ENCODE measurements at regions not wholly inside any gene's neighbourhood (a gene's known extent, or its start where the extent isn't known, plus 50 kb on each side); places are given as distances from the start of the nearest gene placed in this dataset.

DNA sequence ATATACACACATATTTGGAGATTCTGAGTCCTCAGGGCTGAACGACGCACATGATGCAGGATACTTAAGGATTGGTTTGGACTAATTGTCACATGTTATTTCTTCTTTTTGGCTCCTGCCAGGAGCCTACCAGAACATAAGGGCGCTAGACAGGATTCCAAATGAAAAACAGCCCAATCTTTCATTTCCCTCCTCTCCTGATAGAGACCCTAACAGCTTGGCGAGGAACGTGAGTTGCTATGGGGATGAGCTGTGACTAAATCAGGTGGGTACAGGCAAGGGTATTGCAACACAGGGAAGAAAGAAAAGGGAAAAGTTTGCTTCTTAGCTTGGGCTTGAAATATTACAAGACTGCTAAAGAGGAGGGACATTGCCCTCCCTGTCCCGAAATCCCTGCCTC, 109.9 kb downstream of the AIPL1 start:
- no peak for DNase-seq (ENCODE audit: low spot score)

DNA sequence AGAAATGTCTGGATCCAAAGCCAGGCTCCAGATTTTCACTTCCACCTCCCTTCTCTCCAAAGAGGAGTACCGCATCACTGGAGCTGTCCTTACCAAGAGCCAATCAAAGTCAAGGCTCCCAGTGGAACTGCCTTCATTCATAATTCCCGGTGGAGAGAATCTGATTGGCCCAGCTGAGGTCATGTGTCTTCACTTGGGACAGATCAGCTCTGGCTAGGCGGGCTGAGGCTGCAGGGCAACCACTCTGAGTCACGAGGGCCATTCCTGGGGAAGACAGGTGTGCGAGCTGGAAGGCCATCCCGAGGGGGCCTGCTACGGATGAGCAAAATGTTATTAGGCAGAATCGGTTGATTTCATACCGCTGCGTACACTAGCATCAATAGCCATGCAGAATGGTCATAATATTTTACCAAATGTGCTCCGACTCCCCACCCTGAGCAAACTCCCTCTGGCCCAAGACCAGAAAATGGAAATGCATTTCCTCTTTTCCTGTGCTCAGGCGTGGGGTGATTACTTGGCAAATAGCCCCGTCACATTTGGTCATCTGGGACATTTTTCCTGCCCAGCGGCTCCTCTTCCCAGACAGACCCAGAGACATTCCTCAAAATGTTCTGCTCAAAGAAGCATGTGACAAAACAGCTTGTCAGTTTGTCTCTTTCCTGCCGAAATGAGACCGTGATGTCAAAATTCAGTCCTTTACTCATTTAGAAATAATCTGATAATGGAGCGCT, 111.1 kb downstream of the AIPL1 start:
- no peak for DNase-seq (ENCODE audit: low spot score)

DNA sequence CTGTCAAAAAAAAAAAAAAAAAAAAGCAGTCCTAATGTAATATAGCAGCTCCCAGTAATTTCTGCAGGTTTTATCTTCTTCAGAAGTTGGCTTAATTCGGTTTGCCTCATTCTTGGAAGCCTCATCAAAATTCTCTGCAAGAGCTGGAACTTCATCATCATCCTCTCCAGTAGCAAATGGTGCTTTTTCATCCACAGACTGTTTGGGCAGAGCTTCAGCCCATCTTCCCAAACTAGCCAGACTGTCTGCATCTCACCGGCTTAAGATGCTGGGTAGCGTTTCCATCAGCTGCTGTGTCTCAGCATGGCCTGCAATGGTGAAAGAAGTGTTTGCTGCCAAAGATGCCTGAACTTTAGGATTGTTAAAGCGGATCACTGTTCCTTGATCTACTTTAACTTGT, 112.6 kb downstream of the AIPL1 start:
- no peak for DNase-seq (ENCODE audit: low spot score)

DNA sequence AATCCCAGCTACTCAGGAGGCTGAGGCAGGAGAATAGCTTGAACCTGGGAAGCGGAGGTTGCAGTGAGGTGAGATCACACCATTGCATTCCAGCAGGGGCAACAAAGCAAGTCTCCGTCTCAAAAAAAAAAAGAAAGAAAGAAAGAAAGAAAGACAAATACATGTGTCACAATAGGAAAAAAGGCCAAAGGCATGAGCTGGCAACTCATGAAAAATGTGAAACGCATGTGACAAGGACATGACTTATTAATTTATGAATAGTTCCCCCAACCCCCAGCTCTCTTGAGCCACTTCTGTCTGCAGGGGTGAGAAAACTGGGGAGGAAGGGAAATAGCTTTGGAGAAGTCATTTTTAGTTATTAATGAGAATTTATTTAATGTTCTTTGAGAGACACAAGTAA, 120.6 kb downstream of the AIPL1 start:
- DNase-seq (ENCODE audit: low spot score) = no peak

DNA sequence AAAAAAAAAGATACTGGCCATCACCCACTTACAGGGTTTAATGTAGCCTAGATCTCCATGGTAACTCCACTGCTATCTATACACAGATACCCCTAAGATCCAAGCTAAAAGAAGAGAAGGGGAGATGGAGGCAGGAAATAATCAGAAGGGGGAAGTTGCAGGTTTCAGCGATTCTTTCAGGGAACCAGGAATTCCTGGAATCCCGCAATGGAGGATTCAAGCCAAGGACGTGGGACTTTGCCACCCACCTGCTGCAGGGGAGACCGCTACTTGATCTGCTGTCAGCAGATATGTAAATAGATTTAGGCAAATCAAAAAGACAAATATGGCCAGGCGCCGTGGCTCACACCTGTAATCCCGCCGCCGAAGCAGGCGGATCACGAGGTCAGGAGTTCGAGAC, 121.1 kb downstream of the AIPL1 start:
- no peak for DNase-seq (ENCODE audit: low spot score)

DNA sequence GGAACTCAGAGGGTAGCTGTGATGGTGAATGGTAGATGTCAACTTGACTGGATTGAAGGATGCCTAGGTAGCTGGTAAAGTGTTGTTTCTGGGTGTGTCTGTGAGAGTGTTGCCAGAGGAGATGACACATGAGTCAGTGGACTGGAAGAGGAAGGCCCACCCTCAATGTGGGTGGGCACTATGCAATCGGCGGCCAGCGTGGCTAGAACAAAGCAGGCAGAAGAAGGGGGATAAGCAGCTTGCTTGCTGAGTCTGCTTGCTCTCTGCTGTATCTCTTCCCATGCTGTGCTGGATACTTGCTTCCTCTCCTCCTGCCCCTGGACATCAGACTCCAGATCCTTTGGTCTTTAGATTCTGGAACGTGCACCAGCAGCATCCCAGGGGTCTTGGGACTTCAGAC, 128.1 kb downstream of the AIPL1 start:
- no peak for DNase-seq (ENCODE audit: low spot score)

DNA sequence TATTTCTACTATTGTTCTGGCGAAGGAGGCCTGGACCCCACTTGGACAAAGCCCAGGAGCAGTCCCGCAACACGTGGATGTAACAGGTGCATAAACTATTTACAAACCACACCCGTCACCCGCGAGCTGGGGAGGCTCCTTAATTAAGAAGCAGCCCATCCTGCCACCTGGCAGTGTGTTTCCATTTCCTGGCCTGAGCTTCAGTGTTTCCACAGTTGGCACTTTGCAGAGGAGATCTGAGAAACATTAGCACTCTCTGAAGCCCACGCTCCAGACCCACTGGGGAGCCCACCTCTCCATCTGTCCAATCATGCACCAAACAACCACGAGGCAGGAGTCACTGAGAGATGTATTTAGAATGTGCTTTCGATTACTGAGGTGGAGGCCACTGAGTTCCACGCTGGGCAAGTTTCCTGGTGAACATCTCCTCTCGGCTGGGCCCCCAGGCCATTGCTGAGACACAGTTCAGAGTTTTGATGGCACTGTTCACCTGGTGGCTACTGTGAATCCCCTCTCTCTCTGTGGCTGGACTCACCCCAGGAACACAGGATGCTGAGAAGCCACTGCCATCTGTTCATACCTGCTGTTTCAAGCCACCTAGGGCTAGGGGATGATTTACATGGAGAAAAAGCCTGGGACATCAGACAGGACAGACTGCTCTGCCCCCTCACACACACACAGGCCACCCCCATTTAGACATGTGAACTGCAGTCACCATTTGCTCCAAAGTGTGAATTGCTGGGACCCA, 129.1 kb downstream of the AIPL1 start:
- no peak for DNase-seq (ENCODE audit: low spot score)

DNA sequence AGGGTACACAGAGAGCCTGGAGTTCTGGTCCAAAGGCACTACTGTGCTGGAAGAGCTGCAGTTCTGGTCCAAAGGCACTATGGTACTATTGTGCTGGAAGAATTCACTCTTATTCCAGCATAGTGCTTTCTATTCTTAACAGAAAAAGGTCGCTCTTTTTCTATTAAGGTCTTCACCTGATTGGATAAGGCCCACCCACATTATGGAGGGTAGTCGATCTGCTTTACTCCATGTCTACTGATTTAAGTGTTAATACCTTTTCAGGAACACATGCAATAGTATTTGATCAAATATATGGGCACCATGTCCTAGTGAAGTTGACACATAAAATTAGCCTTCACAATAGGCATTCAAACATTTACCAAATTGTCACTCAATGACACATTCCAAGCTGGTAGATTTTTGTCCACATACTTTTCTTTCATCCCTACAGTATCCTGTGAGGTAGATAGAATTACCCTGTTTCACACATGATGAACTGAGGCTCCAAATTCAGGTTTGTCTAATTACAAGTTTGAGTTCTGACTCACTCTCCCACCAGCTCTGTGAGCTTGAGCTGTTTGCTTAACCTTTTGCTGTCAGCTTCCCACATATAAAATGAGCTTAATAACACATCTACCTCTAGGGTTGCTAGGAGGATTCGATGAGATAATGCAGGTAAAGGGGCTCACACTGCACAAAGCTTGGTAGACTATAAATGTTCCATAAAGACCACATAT, 129.9 kb downstream of the AIPL1 start:
- no peak for DNase-seq (ENCODE audit: low spot score)

DNA sequence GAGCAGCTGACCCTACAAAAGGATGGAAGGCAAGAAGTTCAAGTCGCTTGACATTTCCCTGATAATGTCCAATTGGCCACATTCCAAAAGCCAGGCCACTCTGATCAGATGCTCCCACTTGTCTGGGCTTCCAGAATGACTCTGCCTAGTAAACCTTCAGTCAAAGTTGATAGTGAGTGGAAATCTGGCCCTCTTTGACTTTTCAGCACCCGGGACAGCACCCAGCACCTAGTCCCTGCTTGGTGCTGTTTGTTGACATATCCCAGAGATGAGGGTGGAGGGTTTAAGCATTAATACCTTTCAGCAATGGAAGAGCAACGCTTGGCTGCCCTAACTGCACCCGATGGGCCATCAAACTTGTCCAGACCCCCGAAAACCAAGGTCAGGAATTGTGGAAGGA, 131.3 kb downstream of the AIPL1 start:
- peak; percentile 4 for DNase-seq (ENCODE audit: low spot score)

DNA sequence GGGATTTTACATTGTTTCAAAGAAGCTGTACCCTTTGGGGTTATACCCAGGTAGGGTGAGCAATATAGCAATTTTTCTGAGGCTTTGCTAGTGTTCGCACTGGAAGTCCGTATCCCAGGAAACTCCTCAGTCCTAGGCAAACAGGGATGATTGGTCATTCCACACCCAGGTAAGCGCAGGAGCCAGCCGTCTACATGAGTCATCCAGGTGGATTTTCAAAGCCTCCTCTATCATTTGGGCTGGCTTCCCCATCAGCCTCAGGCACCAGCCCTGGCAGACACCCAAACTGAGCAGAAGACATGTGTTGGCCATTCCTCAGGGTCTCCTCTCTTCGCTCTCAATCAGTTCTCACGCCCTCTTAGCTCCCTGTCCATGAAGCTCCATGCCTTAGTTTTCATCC, 135.6 kb downstream of the AIPL1 start:
- no peak for DNase-seq (ENCODE audit: low spot score)

DNA sequence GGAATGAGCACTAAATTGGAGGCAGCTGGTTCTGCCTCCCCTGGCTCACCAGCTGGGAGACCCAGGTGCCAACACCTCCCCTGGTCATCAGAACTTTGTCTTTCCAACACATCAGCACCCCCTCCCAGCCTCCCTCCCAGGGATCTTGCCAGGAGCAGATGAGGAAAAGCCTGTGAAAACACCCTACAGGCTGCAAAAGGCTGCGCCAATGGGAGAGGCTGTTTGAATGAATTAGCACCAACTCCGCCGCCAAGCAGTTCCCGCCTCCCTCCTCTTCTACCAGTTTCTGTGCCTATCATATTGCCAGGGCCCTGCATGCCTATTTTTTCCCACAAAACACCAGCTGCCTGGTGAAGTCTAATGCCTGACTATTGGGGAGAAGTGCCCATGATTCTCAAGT, 137.0 kb downstream of the AIPL1 start:
- DNase-seq (ENCODE audit: low spot score) = no peak

DNA sequence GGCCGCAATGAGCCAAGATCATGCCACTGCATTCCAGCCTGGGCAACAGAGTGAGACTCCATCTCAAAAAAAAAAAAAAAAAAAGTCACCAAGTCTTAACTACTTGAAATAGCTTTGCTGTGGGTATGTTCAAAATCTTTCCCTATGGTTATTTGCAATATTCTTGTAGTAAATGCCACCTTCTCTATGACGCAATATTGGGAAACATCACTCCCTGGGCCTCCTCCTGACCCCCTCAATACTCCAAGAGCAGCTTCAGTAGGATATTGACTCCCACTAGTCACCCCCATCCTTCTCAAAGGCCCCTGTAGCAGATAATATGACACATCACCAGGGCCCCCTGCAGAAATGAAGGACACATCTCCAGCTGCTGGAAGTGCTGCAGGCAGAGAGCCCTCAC, 137.8 kb downstream of the AIPL1 start:
- DNase-seq (ENCODE audit: low spot score) = no peak

DNA sequence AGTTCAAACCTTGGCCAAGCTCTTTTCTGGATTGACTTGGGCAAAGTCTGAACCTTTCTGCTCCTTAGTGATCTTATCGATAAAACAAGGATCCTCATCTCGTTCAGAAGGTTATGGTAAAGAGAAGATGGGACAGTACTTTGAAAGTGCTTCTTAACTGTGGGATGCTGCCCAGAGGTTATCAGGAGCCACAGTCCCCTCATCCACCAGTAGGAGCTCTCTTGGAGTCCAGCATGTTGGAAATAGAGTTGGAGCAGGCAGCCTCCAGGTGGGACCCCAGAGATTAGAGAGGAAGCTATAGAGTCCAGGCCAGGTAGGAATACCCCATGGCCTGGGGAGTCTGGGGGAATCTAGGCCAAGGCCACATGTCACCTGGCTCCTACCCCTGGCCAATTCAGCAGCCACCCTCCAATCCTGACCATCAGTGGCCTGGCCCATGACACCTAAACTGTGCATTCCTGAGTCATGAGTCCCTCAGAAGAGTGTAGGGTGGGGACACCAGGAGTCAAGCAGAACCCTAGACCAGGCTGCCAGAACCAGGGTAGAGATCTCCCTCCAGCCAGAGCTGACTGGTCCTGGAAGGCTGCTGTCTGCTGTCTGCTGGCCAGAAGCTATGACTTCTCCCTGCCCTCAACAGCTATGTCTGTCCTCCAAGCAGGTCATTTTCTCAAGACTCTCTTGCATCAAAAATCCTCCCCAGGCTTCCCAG, 144.3 kb downstream of the AIPL1 start:
- DNase-seq (ENCODE audit: low spot score) = no peak

DNA sequence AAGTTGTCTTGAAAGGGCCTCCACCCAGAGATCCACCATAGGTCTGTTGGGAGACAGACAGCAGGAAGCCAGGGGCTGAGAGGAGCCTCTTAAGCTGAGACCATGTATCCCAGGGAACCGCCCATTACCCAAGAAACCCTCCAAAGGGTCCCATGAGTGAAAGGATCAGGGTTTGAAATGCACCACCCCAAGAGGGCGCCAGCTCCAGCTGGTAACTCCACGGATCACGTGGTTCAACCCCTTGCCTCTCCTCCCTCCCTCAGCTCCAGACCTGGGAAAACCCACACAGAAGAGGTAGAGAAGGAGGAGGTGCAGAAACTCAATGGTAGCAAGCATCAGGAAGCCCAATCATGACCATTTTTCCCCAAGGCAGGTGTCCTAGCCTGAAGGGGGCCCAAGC, 148.7 kb downstream of the AIPL1 start:
- DNase-seq (ENCODE audit: low spot score) = peak; percentile 4

DNA sequence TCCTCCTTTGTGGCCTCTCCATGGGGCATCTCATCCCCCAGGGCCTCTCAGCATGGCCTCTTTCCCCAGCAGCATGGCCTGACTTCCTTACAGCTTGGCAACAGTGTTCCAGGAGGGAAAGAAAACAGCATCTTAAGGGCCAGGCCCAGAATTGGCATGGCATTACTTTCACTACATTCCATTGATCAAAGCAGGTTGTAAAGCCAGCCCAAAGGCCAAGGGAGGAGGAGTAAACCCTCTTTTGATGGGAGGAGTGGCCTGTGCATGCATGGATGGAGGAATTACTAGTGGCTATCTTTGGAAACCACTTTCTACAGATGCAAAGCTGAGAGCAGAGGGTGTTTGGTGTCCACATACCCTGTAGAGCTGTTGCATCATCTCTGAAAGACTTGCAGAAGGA, 149.4 kb downstream of the AIPL1 start:
- DNase-seq (ENCODE audit: low spot score) = no peak

DNA sequence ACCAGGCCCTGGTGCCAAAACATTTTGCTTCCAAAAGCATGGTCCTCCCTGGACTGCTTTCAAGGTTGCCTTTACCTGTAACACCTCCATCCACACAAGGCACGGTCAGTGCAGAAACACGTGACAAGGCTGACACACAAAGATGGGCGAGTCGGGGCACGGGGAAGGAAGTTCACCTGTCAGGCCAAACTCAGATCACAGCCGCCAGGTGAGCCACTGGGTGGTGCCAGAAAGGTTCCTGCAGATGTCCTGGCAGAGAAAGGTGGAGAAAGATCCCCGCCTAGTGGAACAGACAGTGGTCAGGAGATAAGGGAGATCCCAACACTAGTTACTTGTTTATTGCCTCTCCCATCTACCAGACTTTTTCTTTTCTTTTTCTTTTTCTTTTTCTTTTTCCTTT, 155.3 kb downstream of the AIPL1 start:
- DNase-seq (ENCODE audit: low spot score) = no peak

DNA sequence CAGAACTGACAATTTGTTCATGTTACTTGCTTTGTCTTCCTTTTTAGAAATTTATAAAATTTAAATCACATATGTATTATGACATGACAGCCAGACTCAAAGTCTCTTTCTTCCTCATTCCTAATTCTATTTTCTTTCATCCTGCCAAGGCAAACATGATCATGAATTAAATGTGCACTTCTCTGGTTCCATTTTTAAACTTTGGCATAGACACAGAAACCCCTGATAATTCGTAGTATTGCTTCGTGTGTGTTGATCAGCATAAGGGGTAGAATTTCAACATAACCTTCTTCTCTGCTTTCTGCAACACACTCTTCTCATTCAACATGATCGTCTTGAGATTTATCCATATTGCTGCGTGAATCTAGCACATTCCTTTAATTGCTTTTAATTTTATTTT, 156.5 kb downstream of the AIPL1 start:
- DNase-seq (ENCODE audit: low spot score) = no peak

DNA sequence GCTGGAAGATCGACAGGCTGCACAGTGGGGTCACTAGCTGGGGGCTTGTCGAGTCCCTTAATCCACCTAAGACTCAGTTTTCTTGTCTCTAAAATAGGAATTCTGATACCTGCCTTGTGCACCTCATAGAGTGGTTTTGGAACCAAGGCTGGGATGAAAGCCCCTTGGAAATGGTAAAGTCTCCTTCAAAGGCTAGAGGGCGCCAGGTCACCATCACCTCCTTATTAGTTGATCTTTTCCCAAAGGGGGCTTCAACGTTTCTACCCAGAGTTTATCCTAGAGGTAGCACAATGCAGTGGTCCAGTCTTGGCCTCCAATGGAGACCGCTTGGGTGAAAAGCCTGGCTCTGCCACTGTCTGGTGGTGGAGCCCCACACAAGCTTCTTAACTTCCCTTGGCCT, 158.2 kb downstream of the AIPL1 start:
- no peak for DNase-seq (ENCODE audit: low spot score)

DNA sequence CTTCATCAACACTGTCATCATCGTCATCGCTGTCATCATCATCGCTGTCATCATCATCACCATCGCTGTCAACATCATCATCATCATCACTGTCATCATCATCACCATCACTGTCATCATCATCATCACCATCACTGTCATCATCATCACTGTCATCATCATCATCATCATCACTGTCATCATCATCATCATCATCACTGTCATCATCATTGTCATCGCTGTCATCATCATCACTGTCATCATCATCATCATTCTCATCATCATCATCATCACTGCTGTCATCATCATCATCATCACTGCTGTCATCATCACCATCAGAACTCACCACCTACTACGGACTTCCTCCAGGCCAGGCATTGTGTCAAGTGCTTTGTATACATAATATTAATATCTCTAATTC, 160.6 kb downstream of the AIPL1 start:
- DNase-seq (ENCODE audit: low spot score) = no peak

DNA sequence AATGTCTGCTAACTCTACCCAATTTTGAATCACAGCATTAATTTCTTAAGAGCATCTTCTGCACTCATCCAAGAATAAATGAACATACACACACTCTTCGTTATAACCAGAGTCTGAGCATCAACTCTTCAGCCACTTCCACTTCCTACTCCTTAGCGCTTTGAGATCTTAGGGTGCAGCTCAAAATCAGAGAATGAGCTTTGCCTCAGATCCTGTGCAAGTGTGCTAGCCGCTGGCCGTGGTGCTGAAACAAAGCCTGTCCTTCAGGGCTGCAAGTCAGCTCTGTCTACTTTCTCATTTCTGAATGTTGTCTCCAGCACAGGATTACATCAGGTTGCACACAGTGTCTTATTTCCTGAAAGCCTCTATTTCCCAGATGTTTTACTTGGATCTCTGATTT, 165.4 kb downstream of the AIPL1 start:
- peak; percentile 10 for DNase-seq (ENCODE audit: low spot score)

DNA sequence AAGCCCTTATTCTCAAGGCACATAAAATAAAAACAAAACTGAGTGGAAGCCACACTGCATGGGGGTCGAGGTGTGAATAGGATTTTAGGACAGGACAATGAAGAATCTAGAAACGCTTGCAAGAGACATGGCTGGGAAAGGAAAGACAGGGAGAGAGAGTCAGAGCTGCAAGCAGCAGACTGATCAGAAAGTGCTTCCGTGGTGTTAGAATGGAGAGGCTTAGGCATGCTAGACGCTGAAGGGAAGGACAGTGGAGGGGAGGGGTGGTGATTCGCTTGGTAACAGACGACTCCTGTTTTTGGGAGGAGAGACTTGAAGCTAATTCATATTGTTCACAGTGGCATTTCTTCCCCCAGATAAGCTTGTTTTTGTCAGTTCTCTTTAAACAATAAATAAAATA, 173.5 kb downstream of the AIPL1 start:
- no peak for DNase-seq (ENCODE audit: low spot score)

DNA sequence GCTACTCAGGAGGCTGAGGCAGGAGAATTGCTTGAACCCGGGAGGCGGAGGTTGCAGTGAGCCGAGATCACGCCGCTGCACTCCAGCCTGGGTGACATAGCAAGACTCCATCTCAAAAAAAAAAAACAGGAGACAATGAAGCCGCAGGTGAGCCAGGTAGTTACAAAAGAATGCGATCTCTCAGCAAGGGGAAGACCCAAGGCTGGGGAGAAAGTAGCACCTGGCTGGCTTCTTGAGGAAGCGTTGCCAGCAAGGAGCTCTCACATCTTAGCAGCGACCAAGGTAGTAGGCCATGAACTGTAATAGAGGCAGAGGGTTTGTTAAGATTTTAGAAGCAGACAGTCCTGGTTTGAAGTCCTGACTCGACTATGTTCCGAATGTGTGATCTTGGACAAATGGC, 175.0 kb downstream of the AIPL1 start:
- DNase-seq (ENCODE audit: low spot score) = no peak

DNA sequence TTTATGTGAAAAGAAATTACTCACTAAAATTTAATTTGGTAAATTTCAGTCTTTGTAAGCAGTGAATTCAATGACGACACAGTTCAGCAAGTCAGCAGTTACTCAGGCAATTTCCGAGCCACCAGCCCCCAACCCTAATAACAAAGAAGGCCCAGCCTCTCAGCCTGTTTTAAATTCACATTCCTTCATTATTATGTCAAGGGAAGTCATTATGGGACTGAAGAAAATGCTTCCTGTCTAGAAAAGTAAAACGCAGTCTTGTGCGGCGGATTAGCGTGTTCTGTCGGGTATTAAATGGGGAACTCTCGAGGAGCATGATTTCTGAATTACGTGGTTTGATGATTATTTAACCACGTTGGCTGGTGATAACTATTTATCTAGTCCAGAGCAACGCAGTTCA, 177.6 kb downstream of the AIPL1 start:
- DNase-seq (ENCODE audit: low spot score) = no peak

Data from activated CD4-positive, alpha-beta T cell treated with anti-CD3 and anti-CD28 coated beads, Interleukin-2, Interleukin-4, amounts not matched to agents 100 ng/mL and 50 ng/mL, durations not matched to agents 16 hours and 8 hours (primary cell).